ENCODE measurements at regions not wholly inside any gene's neighbourhood (a gene's known extent, or its start where the extent isn't known, plus 50 kb on each side); places are given as distances from the start of the nearest gene placed in this dataset.

GRCh38 chr7:114109304-114109703, 190.5 kb upstream of the PPP1R3A start:
- intact Hi-C loops (cut with DNase I; ENCODE audit: low total_unique reads): no loop called here
- DNase-seq (ENCODE audit: low spot score in 2 of 2): no peak
- WGBS, 2 donors: 85 to 89% methylated on average over 1 of the region's 1 CpG
- no peak for TF ChIP-seq CTCF (IDR thresholded peaks at IDR 0.05)
- TF ChIP-seq POLR2A (IDR thresholded peaks at IDR 0.05): no peak
- H3K4me3 ChIP-seq (ENCODE audit: low read depth, poor library complexity, severe bottlenecking): no peak overlapping the region

- intact Hi-C loops (cut with DNase I; ENCODE audit: low total_unique reads): no loop called here
- H3K4me3 ChIP-seq (ENCODE audit: low read depth, poor library complexity, severe bottlenecking): no peak overlapping the region
These were observed 189.7 kb upstream of the PPP1R3A start for GRCh38 chr7:114108510-114108909.

GRCh38 chr7:114107522-114107921, 188.7 kb upstream of the PPP1R3A start:
- no peak for DNase-seq (ENCODE audit: low spot score in 2 of 2)
- no peak overlapping the region for H3K4me3 ChIP-seq (ENCODE audit: low read depth, poor library complexity, severe bottlenecking)
- WGBS, 2 donors: 48 to 63% methylated on average over 2 of the region's 2 CpGs
- intact Hi-C loops (cut with DNase I; ENCODE audit: low total_unique reads): no loop called here
- no peak for TF ChIP-seq CTCF (IDR thresholded peaks at IDR 0.05)
- no peak for TF ChIP-seq POLR2A (IDR thresholded peaks at IDR 0.05)

More at GRCh38 chr7:114108510-114108909, 189.7 kb upstream of the PPP1R3A start:
- DNase-seq (ENCODE audit: low spot score in 2 of 2): no peak
- TF ChIP-seq CTCF (IDR thresholded peaks at IDR 0.05): no peak
- no peak for TF ChIP-seq POLR2A (IDR thresholded peaks at IDR 0.05)

- intact Hi-C loops (cut with DNase I; ENCODE audit: low total_unique reads): no loop called here
- 79 to 86% methylated on average over 1 of the region's 1 CpG for WGBS, 2 donors
- no peak overlapping the region for H3K4me3 ChIP-seq (ENCODE audit: low read depth, poor library complexity, severe bottlenecking)
- no peak for DNase-seq (ENCODE audit: low spot score in 2 of 2)
- TF ChIP-seq CTCF (IDR thresholded peaks at IDR 0.05) (no peak), POLR2A (IDR thresholded peaks at IDR 0.05) (no peak)
These were observed 185.2 kb upstream of the PPP1R3A start for GRCh38 chr7:114104035-114104434.

- WGBS, 2 donors: 94 to 96% methylated on average over 2 of the region's 2 CpGs
- DNase-seq (ENCODE audit: low spot score in 2 of 2): no peak
- H3K4me3 ChIP-seq (ENCODE audit: low read depth, poor library complexity, severe bottlenecking): no peak overlapping the region
- TF ChIP-seq POLR2A (IDR thresholded peaks at IDR 0.05) (no peak), CTCF (IDR thresholded peaks at IDR 0.05) (no peak)
- intact Hi-C loops (cut with DNase I; ENCODE audit: low total_unique reads): no loop called here
These were observed 184.2 kb upstream of the PPP1R3A start for GRCh38 chr7:114102996-114103395.

GRCh38 chr7:114102131-114102530, 183.3 kb upstream of the PPP1R3A start:
- TF ChIP-seq POLR2A (IDR thresholded peaks at IDR 0.05) (no peak), CTCF (IDR thresholded peaks at IDR 0.05) (no peak)
- WGBS, 2 donors: 97 to 100% methylated on average over 1 of the region's 1 CpG

More at GRCh38 chr7:114102131-114102530, 183.3 kb upstream of the PPP1R3A start:
- intact Hi-C loops (cut with DNase I; ENCODE audit: low total_unique reads): no loop called here
- no peak overlapping the region for H3K4me3 ChIP-seq (ENCODE audit: low read depth, poor library complexity, severe bottlenecking)
- no peak for DNase-seq (ENCODE audit: low spot score in 2 of 2)
